ENCODE measurements at regions not wholly inside any gene's neighbourhood (a gene's known extent, or its start where the extent isn't known, plus 50 kb on each side); places are given as distances from the start of the nearest gene placed in this dataset.

- no peak for DNase-seq
These were observed 194.5 kb upstream of the TSC22D2 start for GRCh38 chr3:150213577-150213976.

- DNase-seq = no peak
These were observed 197.5 kb upstream of the TSC22D2 start for GRCh38 chr3:150210461-150211110.

- DNase-seq = no peak
These were observed 204.8 kb upstream of the TSC22D2 start for GRCh38 chr3:150203273-150203672.

GRCh38 chr3:150202711-150203110 is 205.4 kb upstream of the TSC22D2 start:
- DNase-seq = no peak

- DNase-seq = no peak
These were observed 213.1 kb upstream of the TSC22D2 start for GRCh38 chr3:150194957-150195356.

- DNase-seq = no peak
These were observed 213.6 kb upstream of the TSC22D2 start for GRCh38 chr3:150194513-150194912.

GRCh38 chr3:150184426-150185071 is 213.9 kb upstream of the PFN2 start:
- DNase-seq = no peak

- peak; percentile 15 for DNase-seq
These were observed 213.2 kb upstream of the PFN2 start for GRCh38 chr3:150183678-150184425.

GRCh38 chr3:150180334-150180733 is 209.6 kb upstream of the PFN2 start:
- DNase-seq = no peak

GRCh38 chr3:150179330-150179729 is 208.6 kb upstream of the PFN2 start:
- DNase-seq = no peak

GRCh38 chr3:150177673-150178381 is 207.1 kb upstream of the PFN2 start:
- DNase-seq = no peak

- DNase-seq = no peak
These were observed 203.5 kb upstream of the PFN2 start for GRCh38 chr3:150174179-150174578.

GRCh38 chr3:150172356-150172755 is 201.7 kb upstream of the PFN2 start:
- DNase-seq = no peak

- DNase-seq = no peak
These were observed 200.3 kb upstream of the PFN2 start for GRCh38 chr3:150170852-150171520.

- DNase-seq = no peak
These were observed 198.7 kb upstream of the PFN2 start for GRCh38 chr3:150169330-150169940.

- DNase-seq = no peak
These were observed 198.0 kb upstream of the PFN2 start for GRCh38 chr3:150168698-150169097.

GRCh38 chr3:150165396-150166094 is 194.8 kb upstream of the PFN2 start:
- no peak for DNase-seq

GRCh38 chr3:150161011-150161410 is 190.3 kb upstream of the PFN2 start:
- DNase-seq = no peak

- no peak for DNase-seq
These were observed 188.4 kb upstream of the PFN2 start for GRCh38 chr3:150158943-150159625.

GRCh38 chr3:150152567-150152966 is 181.9 kb upstream of the PFN2 start:
- no peak for DNase-seq

GRCh38 chr3:150150633-150151032 is 179.9 kb upstream of the PFN2 start:
- DNase-seq = no peak

Measured in T-helper 9 cell (primary cell).